SK-N-SH (cell line): ENCODE measurements at regions not wholly inside any gene's neighbourhood (a gene's known extent, or its start where the extent isn't known, plus 50 kb on each side); places are given as distances from the start of the nearest gene placed in this dataset.

Experiments
- CTCF ChIA-PET: fragments of 300-600, 350-600 bp; formaldehyde crosslinking; extraction: SDS; loops from one replicate; lab custom pipeline; 2021; lab: Yijun Ruan, JAX
- POLR2A ChIA-PET: fragments of 350-600 bp; sonication (Branson Sonifier 250); formaldehyde crosslinking; extraction: SDS; loops from one replicate; lab custom pipeline; 2020; ENCODE audit warnings: antibody characterized with exemption, inconsistent platforms; lab: Yijun Ruan, JAX
- DNase-seq: peaks from one replicate; pipeline ENCODE4 v3.0.0; 2012
- H2AFZ ChIP-seq: fragments of 200-600 bp; sonication (generic); 2 replicates; pipeline ENCODE4 v1.8.1; 2016; ENCODE audit warnings: antibody characterized with exemption, mild to moderate bottlenecking, low read depth
- H3F3A ChIP-seq: fragments of 200-600 bp; sonication (generic); replicated peaks from 2 replicates; pipeline ENCODE3; 2016; ENCODE audit warnings: antibody characterized with exemption, mild to moderate bottlenecking; ENCODE audit not compliant: insufficient read depth
- H3K27ac ChIP-seq, 2 experiments: fragments of 200-500 bp in 1 of 2; fragments of 200-600 bp in 1 of 2; sonication (Bioruptor generic) in 1 of 2; sonication (generic), shearing (Covaris generic) in 1 of 2; 2 replicates each; pipeline versions ENCODE4 v1.5.1 to v1.6.1; 2014 to 2016; ENCODE audit warnings: low read depth in 2 of 2, inconsistent platforms in 1 of 2, low read length in 1 of 2, mild to moderate bottlenecking in 1 of 2, mixed read lengths in 1 of 2
- H3K27me3 ChIP-seq: fragments of 200-600 bp; sonication (generic), shearing (Covaris generic); 2 replicates; pipeline ENCODE4 v1.6.1; 2016; ENCODE audit warnings: mixed run types; ENCODE audit not compliant: insufficient read depth
- H3K36me3 ChIP-seq, 2 experiments: fragments of 200-500 bp in 1 of 2; fragments of 200-600 bp in 1 of 2; sonication (Bioruptor generic) in 1 of 2; sonication (generic) in 1 of 2; replicated peaks in 1 of 2; 2 replicates each; pipeline versions ENCODE3 to v1.5.1; 2014 to 2016; ENCODE audit warnings: low read length in 1 of 2, mild to moderate bottlenecking in 1 of 2; ENCODE audit not compliant: insufficient read depth in 2 of 2, control insufficient read depth in 1 of 2
- H3K4me1 ChIP-seq, 2 experiments: fragments of 200-500 bp in 1 of 2; fragments of 200-600 bp in 1 of 2; sonication (Bioruptor generic) in 1 of 2; sonication (generic), shearing (Covaris generic) in 1 of 2; 2 replicates each; pipeline versions ENCODE4 v1.5.1 to v1.6.1; 2014 to 2016; ENCODE audit warnings: low read depth in 1 of 2, low read length in 1 of 2, mixed run types in 1 of 2; ENCODE audit not compliant: insufficient read depth in 2 of 2, control insufficient read depth in 1 of 2
- H3K4me2 ChIP-seq: fragments of 200-600 bp; sonication (generic), shearing (Covaris generic); 2 replicates; pipeline ENCODE4 v1.6.1; 2017; ENCODE audit warnings: mixed run types
- H3K4me3 ChIP-seq, 2 experiments: fragments of 200-500 bp in 1 of 2; fragments of 200-600 bp in 1 of 2; sonication (Bioruptor generic) in 1 of 2; sonication (generic), shearing (Covaris generic) in 1 of 2; 2 replicates each; pipeline versions ENCODE4 v1.5.1 to v1.8.1; 2014 to 2016; ENCODE audit warnings: low read depth in 2 of 2, inconsistent platforms in 1 of 2, low read length in 1 of 2, mild to moderate bottlenecking in 1 of 2, mixed read lengths in 1 of 2, moderate library complexity in 1 of 2
- H3K79me2 ChIP-seq: fragments of 200-600 bp; sonication (generic); 2 replicates; pipeline ENCODE4 v1.8.1; 2017; ENCODE audit warnings: mild to moderate bottlenecking; ENCODE audit not compliant: insufficient read depth
- H3K9ac ChIP-seq: fragments of 200-600 bp; sonication (generic); 2 replicates; pipeline ENCODE4 v1.6.1; 2017; ENCODE audit warnings: mixed run types
- H3K9me2 ChIP-seq: fragments of 200-600 bp; sonication (generic); 2 replicates; pipeline ENCODE4 v1.6.1; 2017; ENCODE audit warnings: mixed run types
- H3K9me3 ChIP-seq: fragments of 200-600 bp; sonication (generic); 2 replicates; pipeline ENCODE4 v1.6.1; 2017; ENCODE audit warnings: mixed run types, mild to moderate bottlenecking, moderate library complexity
- H4K20me1 ChIP-seq: fragments of 200-600 bp; sonication (generic); 2 replicates; pipeline ENCODE4 v1.6.1; 2017; ENCODE audit warnings: mild to moderate bottlenecking, mixed run types; ENCODE audit not compliant: insufficient read depth
- ELF1 ChIP-seq: IDR thresholded peaks from 2 replicates; pipeline ENCODE4 v1.4.0; 2012
- EP300 ChIP-seq, 2 experiments: IDR thresholded peaks; 2 replicates each; pipeline versions ENCODE4 v1.4.0 to v1.6.1; 2012; ENCODE audit warnings: borderline replicate concordance in 1 of 2, low read depth in 1 of 2, low read length in 1 of 2
- EZH2phosphoT487 ChIP-seq: fragments of 200-600 bp; sonication (generic); IDR thresholded peaks from 2 replicates; pipeline ENCODE4 v1.6.1; 2017; ENCODE audit warnings: low read depth, mixed run types, mild to moderate bottlenecking, antibody characterized with exemption, moderate library complexity, borderline replicate concordance
- FOSL2 ChIP-seq: IDR thresholded peaks from 2 replicates; pipeline ENCODE4 v1.4.0; 2012; ENCODE audit warnings: low read depth, mild to moderate bottlenecking, moderate library complexity, borderline replicate concordance
- FOXJ3 ChIP-seq: sonication (generic); formaldehyde crosslinking; IDR thresholded peaks from 2 replicates; pipeline ENCODE4 v1.5.1; 2020; ENCODE audit warnings: mild to moderate bottlenecking, missing genetic modification reagents
- GABPA ChIP-seq: IDR thresholded peaks from 2 replicates; pipeline ENCODE4 v1.4.0; 2012; ENCODE audit warnings: low read depth, mild to moderate bottlenecking
- GATA2 ChIP-seq: sonication (generic); formaldehyde crosslinking; IDR thresholded peaks from 2 replicates; pipeline ENCODE4 v1.5.0; 2020; ENCODE audit warnings: mild to moderate bottlenecking, missing genetic modification reagents
- JUND ChIP-seq: IDR thresholded peaks from 2 replicates; pipeline ENCODE4 v1.4.0; 2012
- MEF2A ChIP-seq: IDR thresholded peaks from 2 replicates; pipeline ENCODE4 v1.4.0; 2012; ENCODE audit warnings: low read depth, borderline replicate concordance
- MXI1 ChIP-seq: IDR thresholded peaks from 2 replicates; pipeline ENCODE4 v1.6.1; 2012; ENCODE audit warnings: mild to moderate bottlenecking, low read depth, low read length, improper control_type of control experiment
- NFIC ChIP-seq: IDR thresholded peaks from 2 replicates; pipeline ENCODE4 v1.4.0; 2012; ENCODE audit warnings: borderline replicate concordance
- RAD21 ChIP-seq: IDR thresholded peaks from 2 replicates; pipeline ENCODE4 v1.6.1; 2012; ENCODE audit warnings: mild to moderate bottlenecking, low read length
- RFX5 ChIP-seq: IDR thresholded peaks from 2 replicates; pipeline ENCODE4 v1.6.1; 2012; ENCODE audit warnings: mild to moderate bottlenecking, improper control_type of control experiment, low read length
- RXRA ChIP-seq: IDR thresholded peaks from 2 replicates; pipeline ENCODE4 v1.4.0; 2012; ENCODE audit warnings: low read depth, mild to moderate bottlenecking, borderline replicate concordance
- TAF1 ChIP-seq: IDR thresholded peaks from 2 replicates; pipeline ENCODE4 v1.6.1; 2012; ENCODE audit warnings: low read depth, mild to moderate bottlenecking, low read length, moderate library complexity, borderline replicate concordance
- WGBS: methylation state at CpG from one replicate; pipeline ENCODE4 v1.1.6; 2017; ENCODE audit warnings: low lambda C conversion rate; 5-methylcytosine and 5-hydroxymethylcytosine counted together
- TF ChIP-seq, protein P1 (sequence below): IDR thresholded peaks from 2 replicates; pipeline ENCODE4; 2012
- TF ChIP-seq, protein P2 (sequence below): IDR thresholded peaks from 2 replicates; pipeline ENCODE4 v1.4.0; 2012; ENCODE audit warnings: low read depth
- TF ChIP-seq, protein P3 (sequence below): IDR thresholded peaks from 2 replicates; pipeline ENCODE4 v1.4.0; 2012; ENCODE audit warnings: low read depth, borderline replicate concordance
- TF ChIP-seq, protein P4 (sequence below): IDR thresholded peaks from 2 replicates; pipeline ENCODE4 v1.6.1; 2012; ENCODE audit warnings: mild to moderate bottlenecking, low read depth, low read length, moderate library complexity
- TF ChIP-seq, protein P5 (sequence below): IDR thresholded peaks from 2 replicates; pipeline ENCODE4 v1.4.0; 2012; ENCODE audit warnings: low read depth, borderline replicate concordance

DNA sequence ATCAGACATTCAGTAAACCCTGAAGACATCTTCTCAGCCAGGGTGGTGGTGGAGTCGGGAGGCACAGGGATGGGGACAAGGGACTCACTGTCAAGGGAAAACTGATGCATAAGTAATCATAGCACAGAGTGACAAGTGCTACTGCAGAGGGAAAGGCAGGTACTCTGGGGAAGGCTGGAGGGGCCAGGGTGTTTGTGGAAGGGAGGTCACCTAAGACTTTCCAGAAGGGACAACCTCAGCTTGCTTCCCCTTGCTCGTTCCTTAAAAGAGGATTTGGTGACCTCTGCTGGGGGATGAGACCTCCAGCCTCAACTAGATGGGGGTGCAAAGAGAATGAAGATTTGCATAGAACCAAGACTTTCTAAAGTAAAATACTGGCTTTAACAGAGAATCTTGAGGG, 99.5 kb downstream of the SLC4A3 start:
- ChIA-PET CTCF (no interaction called here), POLR2A (no interaction called here)
- Histone ChIP-seq H2AFZ (no peak overlapping the region), H3F3A (no peaks in the 10 kb centered on the region), H3K27ac (no peak overlapping the region), H3K27me3 (no peaks in the 10 kb centered on the region; the same call in 1 of the 2 replicates), H3K9me3 (no peaks in the 10 kb centered on the region), H3K9me2 (no peaks in the 10 kb centered on the region), H4K20me1 (no peaks in the 10 kb centered on the region)
- WGBS, result 5% methylated on average over 2 of the region's 2 CpGs
- TF ChIP-seq, protein P1, sequence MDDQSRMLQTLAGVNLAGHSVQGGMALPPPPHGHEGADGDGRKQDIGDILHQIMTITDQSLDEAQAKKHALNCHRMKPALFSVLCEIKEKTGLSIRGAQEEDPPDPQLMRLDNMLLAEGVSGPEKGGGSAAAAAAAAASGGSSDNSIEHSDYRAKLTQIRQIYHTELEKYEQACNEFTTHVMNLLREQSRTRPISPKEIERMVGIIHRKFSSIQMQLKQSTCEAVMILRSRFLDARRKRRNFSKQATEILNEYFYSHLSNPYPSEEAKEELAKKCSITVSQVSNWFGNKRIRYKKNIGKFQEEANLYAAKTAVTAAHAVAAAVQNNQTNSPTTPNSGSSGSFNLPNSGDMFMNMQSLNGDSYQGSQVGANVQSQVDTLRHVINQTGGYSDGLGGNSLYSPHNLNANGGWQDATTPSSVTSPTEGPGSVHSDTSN, result no peak
- TF ChIP-seq, protein P2, sequence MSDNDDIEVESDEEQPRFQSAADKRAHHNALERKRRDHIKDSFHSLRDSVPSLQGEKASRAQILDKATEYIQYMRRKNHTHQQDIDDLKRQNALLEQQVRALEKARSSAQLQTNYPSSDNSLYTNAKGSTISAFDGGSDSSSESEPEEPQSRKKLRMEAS, result no peak
- TF ChIP-seq FOXJ3 (CRISPR knock-in tag), result no peak
- no peak for TF ChIP-seq EP300 (IDR thresholded peaks at IDR 0.05; ENCODE audit: borderline replicate concordance in 1 of 2, low read depth in 1 of 2, low read length in 1 of 2)
- TF ChIP-seq RFX5, result no peak
- TF ChIP-seq FOSL2, result no peak
- TF ChIP-seq RXRA, result no peak
- TF ChIP-seq ELF1, result no peak
- TF ChIP-seq, protein P3, sequence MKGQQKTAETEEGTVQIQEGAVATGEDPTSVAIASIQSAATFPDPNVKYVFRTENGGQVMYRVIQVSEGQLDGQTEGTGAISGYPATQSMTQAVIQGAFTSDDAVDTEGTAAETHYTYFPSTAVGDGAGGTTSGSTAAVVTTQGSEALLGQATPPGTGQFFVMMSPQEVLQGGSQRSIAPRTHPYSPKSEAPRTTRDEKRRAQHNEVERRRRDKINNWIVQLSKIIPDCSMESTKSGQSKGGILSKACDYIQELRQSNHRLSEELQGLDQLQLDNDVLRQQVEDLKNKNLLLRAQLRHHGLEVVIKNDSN, result no peak
- no peak for TF ChIP-seq MXI1
- TF ChIP-seq MEF2A, result no peak
- no peak for TF ChIP-seq EZH2phosphoT487
- TF ChIP-seq TAF1, result no peak
- no peak for TF ChIP-seq GATA2 (CRISPR knock-in tag)
- TF ChIP-seq RAD21, result no peak
- TF ChIP-seq, protein P4, sequence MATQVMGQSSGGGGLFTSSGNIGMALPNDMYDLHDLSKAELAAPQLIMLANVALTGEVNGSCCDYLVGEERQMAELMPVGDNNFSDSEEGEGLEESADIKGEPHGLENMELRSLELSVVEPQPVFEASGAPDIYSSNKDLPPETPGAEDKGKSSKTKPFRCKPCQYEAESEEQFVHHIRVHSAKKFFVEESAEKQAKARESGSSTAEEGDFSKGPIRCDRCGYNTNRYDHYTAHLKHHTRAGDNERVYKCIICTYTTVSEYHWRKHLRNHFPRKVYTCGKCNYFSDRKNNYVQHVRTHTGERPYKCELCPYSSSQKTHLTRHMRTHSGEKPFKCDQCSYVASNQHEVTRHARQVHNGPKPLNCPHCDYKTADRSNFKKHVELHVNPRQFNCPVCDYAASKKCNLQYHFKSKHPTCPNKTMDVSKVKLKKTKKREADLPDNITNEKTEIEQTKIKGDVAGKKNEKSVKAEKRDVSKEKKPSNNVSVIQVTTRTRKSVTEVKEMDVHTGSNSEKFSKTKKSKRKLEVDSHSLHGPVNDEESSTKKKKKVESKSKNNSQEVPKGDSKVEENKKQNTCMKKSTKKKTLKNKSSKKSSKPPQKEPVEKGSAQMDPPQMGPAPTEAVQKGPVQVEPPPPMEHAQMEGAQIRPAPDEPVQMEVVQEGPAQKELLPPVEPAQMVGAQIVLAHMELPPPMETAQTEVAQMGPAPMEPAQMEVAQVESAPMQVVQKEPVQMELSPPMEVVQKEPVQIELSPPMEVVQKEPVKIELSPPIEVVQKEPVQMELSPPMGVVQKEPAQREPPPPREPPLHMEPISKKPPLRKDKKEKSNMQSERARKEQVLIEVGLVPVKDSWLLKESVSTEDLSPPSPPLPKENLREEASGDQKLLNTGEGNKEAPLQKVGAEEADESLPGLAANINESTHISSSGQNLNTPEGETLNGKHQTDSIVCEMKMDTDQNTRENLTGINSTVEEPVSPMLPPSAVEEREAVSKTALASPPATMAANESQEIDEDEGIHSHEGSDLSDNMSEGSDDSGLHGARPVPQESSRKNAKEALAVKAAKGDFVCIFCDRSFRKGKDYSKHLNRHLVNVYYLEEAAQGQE, result no peak
- TF ChIP-seq, protein P5, sequence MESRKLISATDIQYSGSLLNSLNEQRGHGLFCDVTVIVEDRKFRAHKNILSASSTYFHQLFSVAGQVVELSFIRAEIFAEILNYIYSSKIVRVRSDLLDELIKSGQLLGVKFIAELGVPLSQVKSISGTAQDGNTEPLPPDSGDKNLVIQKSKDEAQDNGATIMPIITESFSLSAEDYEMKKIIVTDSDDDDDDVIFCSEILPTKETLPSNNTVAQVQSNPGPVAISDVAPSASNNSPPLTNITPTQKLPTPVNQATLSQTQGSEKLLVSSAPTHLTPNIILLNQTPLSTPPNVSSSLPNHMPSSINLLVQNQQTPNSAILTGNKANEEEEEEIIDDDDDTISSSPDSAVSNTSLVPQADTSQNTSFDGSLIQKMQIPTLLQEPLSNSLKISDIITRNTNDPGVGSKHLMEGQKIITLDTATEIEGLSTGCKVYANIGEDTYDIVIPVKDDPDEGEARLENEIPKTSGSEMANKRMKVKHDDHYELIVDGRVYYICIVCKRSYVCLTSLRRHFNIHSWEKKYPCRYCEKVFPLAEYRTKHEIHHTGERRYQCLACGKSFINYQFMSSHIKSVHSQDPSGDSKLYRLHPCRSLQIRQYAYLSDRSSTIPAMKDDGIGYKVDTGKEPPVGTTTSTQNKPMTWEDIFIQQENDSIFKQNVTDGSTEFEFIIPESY, result no peak
- TF ChIP-seq NFIC, result no peak
- no peak for TF ChIP-seq GABPA
- no peak for TF ChIP-seq JUND
- TF ChIP-seq, all 33 proteins: peak for 0
- DNase-seq, result no peak
- Histone ChIP-seq H3K79me2 (no peaks in the 10 kb centered on the region), H3K4me2 (no peak overlapping the region), H3K36me3 (no peaks in the 10 kb centered on the region), H3K9ac (no peak overlapping the region), H3K4me3 (no peak overlapping the region), H3K4me1 (no peaks in the 10 kb centered on the region; a peak in 1 of 4 replicates)
